Activated naive CD4-positive, alpha-beta T cell treated with anti-CD3 and anti-CD28 coated beads, Interleukin-2, amount 50 U/mL, for 72 hours (primary cell): ENCODE measurements at regions not wholly inside any gene's neighbourhood (a gene's known extent, or its start where the extent isn't known, plus 50 kb on each side); places are given as distances from the start of the nearest gene placed in this dataset.

Experiments
- ATAC-seq, 2 donors: fragments of 150-1000 bp; cut with Tn5 transposase; 2 replicates each; pipeline ENCODE4 v1.10.0; 2021; ENCODE audit warnings: mild to moderate bottlenecking in 2 of 2, moderate library complexity in 2 of 2
- DNase-seq, 2 donors: peaks; one replicate each; pipeline ENCODE4 v3.0.0; 2021 to 2022; ENCODE audit warnings: low spot score in 2 of 2
- H3K27ac Mint-ChIP-seq, 2 donors: one replicate each; pipeline ENCODE4 v1.8.0; 2022; ENCODE audit warnings: mild to moderate bottlenecking in 2 of 2, mixed read lengths in 2 of 2
- H3K36me3 Mint-ChIP-seq, 2 donors: one replicate each; pipeline ENCODE4 v1.8.0; 2022; ENCODE audit warnings: mixed read lengths in 2 of 2
- H3K9me3 Mint-ChIP-seq, 2 donors: one replicate each; pipeline ENCODE4 v1.8.0; 2022; ENCODE audit warnings: mixed read lengths in 2 of 2

DNA sequence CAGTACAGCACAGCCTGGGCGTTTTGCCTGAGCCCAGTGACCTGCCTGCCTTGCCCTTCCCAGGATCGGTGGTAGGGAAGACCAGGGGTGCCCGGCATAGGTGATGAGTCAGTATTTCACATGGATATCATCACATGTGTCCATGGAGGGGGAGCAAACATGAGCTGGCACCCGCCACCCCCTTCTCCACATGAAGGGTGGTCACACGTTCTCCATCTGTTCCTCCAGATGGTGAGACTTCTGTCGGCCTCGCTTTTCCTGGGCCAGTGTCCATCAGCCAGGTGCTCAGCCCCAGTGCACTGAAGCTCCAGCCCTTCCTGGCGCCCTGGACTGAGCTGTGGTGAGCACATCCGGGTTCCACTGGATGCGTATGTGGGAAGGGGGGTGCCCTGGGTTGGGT is 208.4 kb downstream of the UBE3A start:
- Mint-ChIP-seq H3K27ac (no peak overlapping the region), H3K36me3 (peaks cover 0 to 13% of the 10 kb centered on the region in 2 donors), H3K9me3 (peaks cover 0 to 12% of the 10 kb centered on the region in 2 donors)
- ATAC-seq: no peak
- DNase-seq: no peak

GRCh38 chr15:25233766-25234350 is 205.0 kb downstream of the UBE3A start:
- Mint-ChIP-seq H3K9me3 (peaks cover 0 to 12% of the 10 kb centered on the region in 2 donors), H3K27ac (no peak overlapping the region), H3K36me3 (peaks cover 0 to 13% of the 10 kb centered on the region in 2 donors)
- DNase-seq (no peak), ATAC-seq (no peak)

GRCh38 chr15:25234831-25235230 is 204.0 kb downstream of the UBE3A start:
- H3K27ac Mint-ChIP-seq: no peak overlapping the region
- peaks cover 0 to 11% of the 10 kb centered on the region in 2 donors for H3K36me3 Mint-ChIP-seq
- DNase-seq (no peak), ATAC-seq (no peak)
- H3K9me3 Mint-ChIP-seq: peaks cover 0 to 10% of the 10 kb centered on the region in 2 donors

DNA sequence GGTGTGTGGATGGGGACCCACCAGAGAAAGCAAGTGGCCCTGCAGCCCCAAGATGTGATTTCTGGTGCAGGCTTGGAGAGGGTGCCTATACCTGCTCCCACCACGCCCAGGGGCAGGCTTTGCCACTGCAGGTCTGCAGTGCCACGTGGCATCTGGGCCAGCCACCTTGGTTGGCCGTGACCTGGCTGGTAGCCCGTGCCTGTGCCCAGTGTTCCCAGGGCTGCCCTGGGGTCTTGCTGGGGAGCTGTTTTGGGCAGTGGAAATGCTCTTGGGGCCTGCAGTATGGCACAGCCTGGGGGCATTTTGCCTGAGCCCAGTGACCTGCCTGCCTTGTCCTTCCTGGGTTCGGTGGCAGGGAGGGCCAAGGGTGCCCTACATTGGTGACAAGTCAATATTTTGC is 203.4 kb downstream of the UBE3A start:
- ATAC-seq: no peak
- DNase-seq: no peak
- H3K27ac Mint-ChIP-seq: no peak overlapping the region
- H3K36me3 Mint-ChIP-seq: peaks cover 0 to 6% of the 10 kb centered on the region in 2 donors
- H3K9me3 Mint-ChIP-seq: peaks cover 0 to 4% of the 10 kb centered on the region in 2 donors

DNA sequence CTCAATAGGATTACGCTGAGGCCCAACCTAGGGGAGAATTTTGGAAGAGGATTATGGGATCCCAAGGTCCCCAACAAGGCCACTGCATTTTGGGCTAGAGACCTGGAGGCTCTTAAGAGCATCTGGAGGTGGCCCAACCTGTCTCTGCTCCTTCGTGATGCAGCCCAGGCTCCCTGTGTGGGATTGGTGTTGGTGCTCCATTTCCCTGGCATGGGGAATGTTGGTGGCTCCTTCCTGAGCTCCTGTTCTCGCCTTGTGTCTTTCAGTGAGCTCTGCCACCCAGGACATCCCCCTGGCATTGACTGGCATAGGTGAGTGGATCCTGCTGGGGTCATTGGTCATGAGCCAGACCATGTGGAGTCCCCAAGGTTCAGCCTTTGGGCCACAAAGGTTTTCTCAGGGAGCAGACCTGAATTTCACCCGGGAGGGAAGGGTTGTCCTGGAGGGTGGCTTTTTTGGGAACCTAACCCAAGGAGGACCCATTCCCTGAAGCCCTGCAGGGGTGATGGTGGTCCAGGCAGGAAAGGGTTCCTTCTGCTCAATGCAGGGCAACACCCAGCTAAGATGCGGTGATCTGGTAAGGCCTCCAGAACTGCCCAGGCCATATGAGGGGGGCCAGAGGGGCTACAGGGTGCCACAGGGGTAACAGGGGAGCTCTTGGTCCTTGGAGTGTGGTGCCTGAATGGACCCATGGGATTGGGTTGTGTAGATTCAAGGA is 202.5 kb downstream of the UBE3A start:
- peaks cover 0 to 4% of the 10 kb centered on the region in 2 donors for H3K9me3 Mint-ChIP-seq
- H3K36me3 Mint-ChIP-seq: peaks cover 0 to 5% of the 10 kb centered on the region in 2 donors
- ATAC-seq: no peak
- H3K27ac Mint-ChIP-seq: no peak overlapping the region
- no peak for DNase-seq

DNA sequence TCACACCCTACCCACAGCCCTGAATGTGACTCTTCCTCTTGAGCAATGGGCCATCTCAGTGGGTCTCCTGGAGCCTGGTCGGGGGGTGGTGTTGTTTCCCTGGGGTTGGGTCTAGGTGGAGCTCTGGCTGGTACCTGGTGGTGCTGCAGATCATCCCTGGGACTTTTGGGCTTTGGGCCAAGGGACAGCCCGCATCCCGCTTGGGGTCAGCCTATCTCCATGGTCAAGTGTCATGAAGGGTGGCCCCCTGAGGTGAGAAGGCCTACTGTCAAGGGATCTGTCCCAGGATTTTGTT is 202.0 kb downstream of the UBE3A start:
- no peak for DNase-seq
- H3K27ac Mint-ChIP-seq: no peak overlapping the region
- ATAC-seq: no peak
- H3K9me3 Mint-ChIP-seq: peaks cover 0 to 4% of the 10 kb centered on the region in 2 donors
- H3K36me3 Mint-ChIP-seq: peaks cover 0 to 5% of the 10 kb centered on the region in 2 donors

DNA sequence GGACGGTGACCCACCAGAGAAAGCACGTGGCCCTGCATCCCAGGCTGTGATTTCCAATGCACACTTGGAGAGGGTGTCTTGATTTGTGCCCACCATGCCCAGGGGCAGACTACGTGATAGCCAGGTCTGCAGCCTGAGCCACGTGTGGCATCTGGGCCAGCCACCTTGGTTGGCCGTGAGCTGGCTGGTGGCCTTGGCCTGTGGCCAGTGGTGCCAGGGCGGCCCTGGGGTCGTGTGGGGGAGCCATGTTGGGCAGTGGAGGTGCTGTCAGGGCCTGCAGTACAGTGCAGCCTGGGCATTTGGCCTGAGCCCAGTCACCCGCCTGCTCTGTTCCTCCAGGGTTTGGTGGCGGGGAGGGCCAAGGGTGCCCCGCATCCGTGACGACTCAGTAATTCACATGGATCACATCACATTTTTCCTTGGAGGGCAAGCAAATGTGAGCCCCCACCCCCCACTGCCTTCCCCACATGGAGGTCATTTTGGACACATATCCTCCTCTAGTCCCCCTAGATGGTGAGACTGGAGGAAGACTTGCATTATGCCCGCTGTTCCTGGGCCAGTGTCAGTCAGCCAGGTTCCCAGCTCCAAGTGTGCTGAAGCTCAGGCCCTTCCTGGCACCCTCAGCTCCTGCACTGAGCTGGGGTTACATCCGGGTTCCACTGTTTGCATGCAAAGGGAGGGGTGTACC is 201.4 kb downstream of the UBE3A start:
- H3K27ac Mint-ChIP-seq: no peak overlapping the region
- H3K9me3 Mint-ChIP-seq: peaks cover 0 to 4% of the 10 kb centered on the region in 2 donors
- H3K36me3 Mint-ChIP-seq: peaks cover 0 to 5% of the 10 kb centered on the region in 2 donors
- no peak for ATAC-seq
- no peak for DNase-seq

- Mint-ChIP-seq H3K36me3 (peaks cover 0 to 5% of the 10 kb centered on the region in 2 donors), H3K9me3 (peaks cover 0 to 4% of the 10 kb centered on the region in 2 donors), H3K27ac (no peak overlapping the region)
- DNase-seq: no peak
- no peak for ATAC-seq
Measured at GRCh38 chr15:25238126-25238525, 200.7 kb downstream of the UBE3A start.

GRCh38 chr15:25238716-25239470 is 199.9 kb downstream of the UBE3A start:
- DNase-seq: peak in 1 of 2 donors; percentile 43
- peaks cover 0 to 3% of the 10 kb centered on the region in 2 donors for H3K9me3 Mint-ChIP-seq
- H3K27ac Mint-ChIP-seq: no peak overlapping the region
- H3K36me3 Mint-ChIP-seq: peaks cover 0 to 2% of the 10 kb centered on the region in 2 donors
- ATAC-seq: no peak

GRCh38 chr15:25239471-25240345 is 199.1 kb downstream of the UBE3A start:
- no peak for ATAC-seq
- no peaks in the 10 kb centered on the region for H3K36me3 Mint-ChIP-seq
- no peak overlapping the region for H3K27ac Mint-ChIP-seq

GRCh38 chr15:25240461-25241021 is 198.3 kb downstream of the UBE3A start:
- Mint-ChIP-seq H3K27ac (no peak overlapping the region), H3K9me3 (peaks cover 0 to 5% of the 10 kb centered on the region in 2 donors), H3K36me3 (peaks cover 4% of the 10 kb centered on the region in 2 donors)
- ATAC-seq (no peak), DNase-seq (peak in 1 of 2 donors; percentile 46)

More at GRCh38 chr15:25239471-25240345, 199.1 kb downstream of the UBE3A start:
- H3K9me3 Mint-ChIP-seq: no peaks in the 10 kb centered on the region
- DNase-seq: peak in 1 of 2 donors; percentile 14

- ATAC-seq (no peak), DNase-seq (peak in 1 of 2 donors; percentile 38)
- H3K36me3 Mint-ChIP-seq: peaks cover 4% of the 10 kb centered on the region in 2 donors
- H3K27ac Mint-ChIP-seq: no peak overlapping the region
- H3K9me3 Mint-ChIP-seq: peaks cover 0 to 7% of the 10 kb centered on the region in 2 donors
Measured at GRCh38 chr15:25241241-25241801, 197.5 kb downstream of the UBE3A start.

DNA sequence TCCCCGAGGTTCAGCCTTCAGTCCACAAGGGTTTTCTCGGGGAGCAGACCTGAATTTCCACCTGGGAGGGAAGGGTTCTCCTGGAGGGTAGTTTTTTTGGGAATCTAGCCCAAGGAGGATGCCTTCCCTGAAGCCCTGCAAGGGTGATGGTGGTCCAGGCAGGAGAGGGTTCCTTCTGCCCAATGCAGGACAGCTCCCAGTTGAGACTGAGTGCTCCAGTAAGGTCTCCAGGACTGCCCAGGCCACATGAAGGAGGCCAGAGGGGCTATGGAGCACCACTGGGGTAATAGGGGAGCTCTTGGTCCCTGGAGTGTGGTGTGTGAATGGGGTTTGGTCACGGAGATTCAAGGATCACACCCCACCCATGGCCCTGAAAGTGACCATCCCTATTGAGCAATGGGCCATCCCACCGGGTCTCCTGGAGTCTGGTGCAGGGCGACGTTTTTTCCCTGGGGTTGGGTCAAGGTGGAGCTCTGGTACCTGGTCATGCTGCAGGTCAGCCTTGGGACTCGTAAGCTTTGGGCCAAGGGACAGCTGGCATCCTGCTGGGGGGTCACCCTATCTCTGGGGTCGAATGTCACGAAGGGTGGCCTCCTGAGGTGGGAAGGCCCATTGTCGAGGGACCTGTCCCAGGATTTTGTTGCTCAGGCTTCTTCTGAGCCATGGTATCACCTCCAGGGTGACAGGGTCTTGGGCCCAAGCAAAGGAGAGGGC is 196.5 kb downstream of the UBE3A start:
- no peak for ATAC-seq
- DNase-seq: peak in 1 of 2 donors; percentile 30
- Mint-ChIP-seq H3K36me3 (peaks cover 4 to 9% of the 10 kb centered on the region in 2 donors), H3K27ac (no peak overlapping the region), H3K9me3 (peaks cover 4 to 12% of the 10 kb centered on the region in 2 donors)

GRCh38 chr15:25242957-25243799 is 195.6 kb downstream of the UBE3A start:
- H3K36me3 Mint-ChIP-seq: peaks cover 4 to 11% of the 10 kb centered on the region in 2 donors
- peaks cover 4 to 12% of the 10 kb centered on the region in 2 donors for H3K9me3 Mint-ChIP-seq
- DNase-seq (peak in 1 of 2 donors; percentile 26), ATAC-seq (no peak)
- no peak overlapping the region for H3K27ac Mint-ChIP-seq
